ENCODE measurements at regions not wholly inside any gene's neighbourhood (a gene's known extent, or its start where the extent isn't known, plus 50 kb on each side); places are given as distances from the start of the nearest gene placed in this dataset.

DNA sequence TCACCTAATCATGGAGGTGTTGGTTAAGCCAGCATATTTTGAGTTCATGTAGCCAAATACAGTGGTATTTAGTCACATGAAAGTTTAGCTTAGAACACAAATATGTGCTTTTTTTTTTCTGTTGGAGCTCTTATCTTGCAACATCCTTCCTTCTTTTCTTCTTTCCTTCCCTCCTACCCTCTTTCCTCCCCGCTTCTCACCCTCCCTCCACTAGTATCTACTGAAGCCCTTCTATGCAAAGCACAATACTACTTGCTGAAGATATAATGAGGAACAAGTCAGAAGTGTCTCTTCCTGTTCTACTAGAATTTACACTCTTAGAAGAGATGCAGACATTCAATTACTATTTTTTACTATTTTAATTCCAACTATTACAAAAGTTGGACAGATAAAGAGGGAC lies 105.0 kb upstream of the ITGA4 start:
- no peak for TF ChIP-seq CTCF (optimal IDR thresholded peaks at IDR 0.05 in 1 of 3, IDR thresholded peaks at IDR 0.05 in 1 of 3, conservative IDR thresholded peaks at IDR 0.05 in 1 of 3; ENCODE audit: extremely low read depth in 1 of 3, insufficient read depth in 2 of 3, low read length in 3 of 3)
- dilution Hi-C loops (cut with MboI; ENCODE audit: extremely low pct_ligation_motif_present, low sequenced_read_pairs), result no loop called here
- no peak overlapping the region for H2AFZ ChIP-seq (ENCODE audit: control insufficient read depth, low read length)
- H3K4me2 ChIP-seq (ENCODE audit: control insufficient read depth, extremely low read depth, insufficient read depth, low read depth, low read length), result no peak overlapping the region
- no peaks in the 10 kb centered on the region for H3K9me1 ChIP-seq (ENCODE audit: control insufficient read depth, extremely low read depth, insufficient read depth, low read length)
- H3K9me3 ChIP-seq (ENCODE audit: control insufficient read depth, low read depth, low read length), result no peaks in the 10 kb centered on the region
- H3K27ac ChIP-seq (ENCODE audit: control insufficient read depth, insufficient read depth, low read length), result no peak overlapping the region
- no peak for FAIRE-seq
- H3K9ac ChIP-seq (ENCODE audit: control insufficient read depth, extremely low read depth, insufficient read depth, low read length), result no peak overlapping the region
- no peaks in the 10 kb centered on the region for H4K20me1 ChIP-seq (ENCODE audit: control insufficient read depth, extremely low read depth, insufficient read depth, low read length)
- H3K4me3 ChIP-seq (ENCODE audit: control insufficient read depth in 2 of 3, extremely low read depth in 1 of 3, insufficient read depth in 2 of 3, low read depth in 1 of 3, low read length in 3 of 3), result no peak overlapping the region
- no peak for DNase-seq (ENCODE audit: low read depth, low spot score)
- H3K36me3 ChIP-seq (ENCODE audit: control insufficient read depth in 2 of 2, extremely low read depth in 1 of 2, insufficient read depth in 2 of 2, low read length in 2 of 2), result no peaks in the 10 kb centered on the region
- no peaks in the 10 kb centered on the region for H3K27me3 ChIP-seq (ENCODE audit: control insufficient read depth, extremely low read depth, insufficient read depth, low read length)
- H3K4me1 ChIP-seq (ENCODE audit: control insufficient read depth, extremely low read depth, insufficient read depth, low read length), result peaks cover 4% of the 10 kb centered on the region
- H3K79me2 ChIP-seq (ENCODE audit: control insufficient read depth, insufficient read depth, low read length), result no peaks in the 10 kb centered on the region

DNA sequence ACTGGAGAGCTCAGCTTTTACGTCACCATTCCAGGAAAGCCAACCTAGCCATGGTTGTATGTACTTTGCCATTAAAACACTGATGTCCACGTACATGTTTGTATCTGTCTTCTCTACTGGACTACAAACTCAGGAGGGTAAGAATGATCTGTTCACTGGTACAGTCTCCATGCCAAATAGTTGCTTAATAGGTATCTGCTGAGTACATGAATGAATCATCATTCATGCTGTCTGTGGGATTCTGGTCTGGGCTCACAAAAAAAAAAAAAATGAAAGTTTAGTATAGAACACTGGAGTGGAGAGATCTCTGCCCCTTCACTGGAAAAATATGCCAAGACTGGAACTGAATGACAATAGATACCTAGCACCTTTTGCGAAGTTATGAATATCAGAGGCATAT lies 102.6 kb upstream of the ITGA4 start:
- Histone ChIP-seq H3K4me2 (ENCODE audit: control insufficient read depth, extremely low read depth, insufficient read depth, low read depth, low read length) (no peak overlapping the region), H3K9me1 (ENCODE audit: control insufficient read depth, extremely low read depth, insufficient read depth, low read length) (no peaks in the 10 kb centered on the region), H2AFZ (ENCODE audit: control insufficient read depth, low read length) (no peak overlapping the region), H3K9ac (ENCODE audit: control insufficient read depth, extremely low read depth, insufficient read depth, low read length) (no peak overlapping the region), H3K4me3 (ENCODE audit: control insufficient read depth in 2 of 3, extremely low read depth in 1 of 3, insufficient read depth in 2 of 3, low read depth in 1 of 3, low read length in 3 of 3) (no peak overlapping the region), H4K20me1 (ENCODE audit: control insufficient read depth, extremely low read depth, insufficient read depth, low read length) (no peaks in the 10 kb centered on the region), H3K9me3 (ENCODE audit: control insufficient read depth, low read depth, low read length) (no peaks in the 10 kb centered on the region), H3K27ac (ENCODE audit: control insufficient read depth, insufficient read depth, low read length) (no peak overlapping the region), H3K79me2 (ENCODE audit: control insufficient read depth, insufficient read depth, low read length) (no peaks in the 10 kb centered on the region), H3K36me3 (ENCODE audit: control insufficient read depth in 2 of 2, extremely low read depth in 1 of 2, insufficient read depth in 2 of 2, low read length in 2 of 2) (no peaks in the 10 kb centered on the region), H3K4me1 (ENCODE audit: control insufficient read depth, extremely low read depth, insufficient read depth, low read length) (peaks cover 4% of the 10 kb centered on the region), H3K27me3 (ENCODE audit: control insufficient read depth, extremely low read depth, insufficient read depth, low read length) (no peaks in the 10 kb centered on the region)
- dilution Hi-C loops (cut with MboI; ENCODE audit: extremely low pct_ligation_motif_present, low sequenced_read_pairs), result no loop called here
- peak; percentile 78 for FAIRE-seq
- no peak for DNase-seq (ENCODE audit: low read depth, low spot score)
- no peak for TF ChIP-seq EZH2 (IDR thresholded peaks at IDR 0.05; ENCODE audit: low read length)
- TF ChIP-seq CTCF (optimal IDR thresholded peaks at IDR 0.05 in 1 of 3, IDR thresholded peaks at IDR 0.05 in 1 of 3, conservative IDR thresholded peaks at IDR 0.05 in 1 of 3; ENCODE audit: extremely low read depth in 1 of 3, insufficient read depth in 2 of 3, low read length in 3 of 3), result no peak
